Inflammatory macrophage treated with lipopolysaccharide for 4 hours (primary cell): ENCODE measurements at regions not wholly inside any gene's neighbourhood (a gene's known extent, or its start where the extent isn't known, plus 50 kb on each side); places are given as distances from the start of the nearest gene placed in this dataset.
"Not testable (repeated sequence)": the region's sequence is repeated elsewhere in the genome, so short reads cannot be mapped to it uniquely, and the experiment has no call there.

Experiments
- DNase-seq: peaks from one replicate; pipeline ENCODE4 v3.0.0-alpha.2; 2020

- DNase-seq, result not testable (repeated sequence)
Observed at GRCh38 chr3:147231980-147232379, 174.4 kb downstream of the ZIC4 start.

GRCh38 chr3:147231111-147231510 lies 175.2 kb downstream of the ZIC4 start:
- no peak for DNase-seq

- DNase-seq, result no peak
Observed at GRCh38 chr3:147222291-147222690, 184.1 kb downstream of the ZIC4 start.

GRCh38 chr3:147218965-147219364 lies 187.4 kb downstream of the ZIC4 start:
- no peak for DNase-seq

- DNase-seq, result no peak
Observed at GRCh38 chr3:147216143-147216673, 190.1 kb downstream of the ZIC4 start.

- DNase-seq, result no peak
Observed at GRCh38 chr3:147215660-147216059, 190.7 kb downstream of the ZIC4 start.

GRCh38 chr3:147213633-147214032 lies 192.7 kb downstream of the ZIC4 start:
- no peak for DNase-seq

- no peak for DNase-seq
Observed at GRCh38 chr3:147210676-147211075, 195.7 kb downstream of the ZIC4 start.

GRCh38 chr3:147201086-147201485 lies 205.3 kb downstream of the ZIC4 start:
- no peak for DNase-seq

- no peak for DNase-seq
Observed at GRCh38 chr3:147200545-147200944, 205.8 kb downstream of the ZIC4 start.

- DNase-seq, result no peak
Observed at GRCh38 chr3:147197739-147198138, 208.6 kb downstream of the ZIC4 start.

- no peak for DNase-seq
Observed at GRCh38 chr3:147195887-147196286, 210.5 kb downstream of the ZIC4 start.

- DNase-seq, result peak; percentile 50
Observed at GRCh38 chr3:147191795-147192385, 214.5 kb downstream of the ZIC4 start.

GRCh38 chr3:147189016-147189415 lies 217.3 kb downstream of the ZIC4 start:
- no peak for DNase-seq

- no peak for DNase-seq
Observed at GRCh38 chr3:147187687-147188086, 218.7 kb downstream of the ZIC4 start.

GRCh38 chr3:147185781-147186180 lies 220.6 kb downstream of the ZIC4 start:
- DNase-seq, result no peak

GRCh38 chr3:147184794-147185193 lies 221.5 kb downstream of the ZIC4 start:
- DNase-seq, result no peak

GRCh38 chr3:147173257-147173656 lies 233.1 kb downstream of the ZIC4 start:
- no peak for DNase-seq

- DNase-seq, result no peak
Observed at GRCh38 chr3:147162743-147163142, 243.6 kb downstream of the ZIC4 start.

GRCh38 chr3:147161833-147162232 lies 244.5 kb downstream of the ZIC4 start:
- no peak for DNase-seq

GRCh38 chr3:147160984-147161383 lies 245.4 kb downstream of the ZIC4 start:
- DNase-seq, result no peak

- no peak for DNase-seq
Observed at GRCh38 chr3:147159141-147159540, 247.2 kb downstream of the ZIC4 start.

GRCh38 chr3:147157631-147158030 lies 248.7 kb downstream of the ZIC4 start:
- no peak for DNase-seq

- DNase-seq, result not testable (repeated sequence)
Observed at GRCh38 chr3:147154988-147155387, 251.4 kb downstream of the ZIC4 start.

- DNase-seq, result no peak
Observed at GRCh38 chr3:147153830-147154539, 252.4 kb downstream of the ZIC4 start.
